Lower leg skin (tissue), 4 donors: ENCODE measurements at regions not wholly inside any gene's neighbourhood (a gene's known extent, or its start where the extent isn't known, plus 50 kb on each side); places are given as distances from the start of the nearest gene placed in this dataset.
"Not testable (repeated sequence)": the region's sequence is repeated elsewhere in the genome, so short reads cannot be mapped to it uniquely, and the experiment has no call there.

ENCODE experiments used
- DNase-seq, 2 donors: peaks; one replicate each; pipeline ENCODE4 v3.0.0-alpha.2; 2019; ENCODE audit warnings: low spot score in 2 of 2
- H3K4me3 ChIP-seq: fragments of 200-600 bp; sonication (generic); 2 replicates; pipeline ENCODE4 v1.5.1; 2017; ENCODE audit warnings: mild to moderate bottlenecking, low read depth; ENCODE audit not compliant: poor library complexity, severe bottlenecking
- POLR2A ChIP-seq, 2 donors: fragments of 450-650 bp; IDR thresholded peaks; one replicate each; pipeline ENCODE4 v1.6.1; 2016 to 2017; ENCODE audit warnings: antibody characterized with exemption in 2 of 2, mild to moderate bottlenecking in 1 of 2, moderate library complexity in 1 of 2
- WGBS, 2 donors: methylation state at CpG; one replicate each; pipeline ENCODE4 v1.1.5; 2018; 5-methylcytosine and 5-hydroxymethylcytosine counted together
- intact Hi-C: fragments of 100-400 bp; cut with DNase I; formaldehyde crosslinking; loops from one replicate; pipeline ENCODE4 v1.15.0; 2023; ENCODE audit warnings: low total_unique reads
- TF ChIP-seq, protein P1 (sequence below), 3 donors: fragments of 450-650 bp; IDR thresholded peaks; one replicate each; pipeline ENCODE4 v1.5.1; 2016; ENCODE audit warnings: antibody characterized with exemption in 3 of 3, mild to moderate bottlenecking in 3 of 3, moderate library complexity in 2 of 3

DNA sequence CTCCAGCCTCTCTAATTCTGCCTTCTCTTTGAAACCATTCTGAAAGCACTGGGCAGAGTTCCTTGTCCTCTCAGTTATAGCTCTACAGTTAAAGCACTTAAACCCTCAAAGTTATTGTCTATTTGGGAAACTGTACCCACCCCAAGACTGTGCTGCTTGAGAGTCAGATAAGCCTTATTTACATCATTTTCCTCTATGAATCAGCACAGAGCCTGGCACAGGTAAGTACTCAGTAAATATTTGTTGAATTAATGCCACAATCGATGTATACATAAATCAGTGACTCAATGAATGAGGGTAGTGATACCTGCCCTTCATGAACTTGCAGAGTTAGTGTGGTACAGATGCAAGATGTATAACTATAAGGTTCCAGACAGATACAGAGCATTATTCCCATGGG, 549.4 kb upstream of the KLF4 start:
- WGBS, 2 donors, result 73 to 81% methylated on average over 1 of the region's 1 CpG
- TF ChIP-seq, protein P1, sequence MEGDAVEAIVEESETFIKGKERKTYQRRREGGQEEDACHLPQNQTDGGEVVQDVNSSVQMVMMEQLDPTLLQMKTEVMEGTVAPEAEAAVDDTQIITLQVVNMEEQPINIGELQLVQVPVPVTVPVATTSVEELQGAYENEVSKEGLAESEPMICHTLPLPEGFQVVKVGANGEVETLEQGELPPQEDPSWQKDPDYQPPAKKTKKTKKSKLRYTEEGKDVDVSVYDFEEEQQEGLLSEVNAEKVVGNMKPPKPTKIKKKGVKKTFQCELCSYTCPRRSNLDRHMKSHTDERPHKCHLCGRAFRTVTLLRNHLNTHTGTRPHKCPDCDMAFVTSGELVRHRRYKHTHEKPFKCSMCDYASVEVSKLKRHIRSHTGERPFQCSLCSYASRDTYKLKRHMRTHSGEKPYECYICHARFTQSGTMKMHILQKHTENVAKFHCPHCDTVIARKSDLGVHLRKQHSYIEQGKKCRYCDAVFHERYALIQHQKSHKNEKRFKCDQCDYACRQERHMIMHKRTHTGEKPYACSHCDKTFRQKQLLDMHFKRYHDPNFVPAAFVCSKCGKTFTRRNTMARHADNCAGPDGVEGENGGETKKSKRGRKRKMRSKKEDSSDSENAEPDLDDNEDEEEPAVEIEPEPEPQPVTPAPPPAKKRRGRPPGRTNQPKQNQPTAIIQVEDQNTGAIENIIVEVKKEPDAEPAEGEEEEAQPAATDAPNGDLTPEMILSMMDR (IDR thresholded peaks at IDR 0.05), result no peak
- no peak for TF ChIP-seq POLR2A (IDR thresholded peaks at IDR 0.05)
- DNase-seq, result no peak
- intact Hi-C loops, result no loop called here
- no peak overlapping the region for H3K4me3 ChIP-seq

DNA sequence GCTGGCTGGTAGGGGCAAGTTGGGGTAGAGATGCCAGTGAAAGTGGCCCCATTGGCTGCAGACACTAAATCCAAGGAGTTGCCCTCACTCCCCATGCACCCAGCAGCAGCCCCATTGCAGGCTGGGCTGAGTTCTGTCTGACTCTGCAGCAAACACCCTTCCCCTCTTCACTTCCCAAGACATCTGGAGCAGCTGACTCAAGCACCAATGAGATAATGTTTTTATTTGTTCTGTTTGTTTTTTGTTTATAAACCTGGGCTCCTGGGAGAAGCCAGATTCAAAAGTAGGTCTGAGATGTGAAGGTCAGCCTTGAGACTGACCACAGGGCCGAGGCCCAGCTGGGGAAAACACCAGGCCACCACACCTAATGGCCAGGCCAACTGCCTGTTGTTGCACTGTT, 545.9 kb upstream of the KLF4 start:
- intact Hi-C loops, result no loop called here
- 50 to 79% methylated on average over 1 of the region's 1 CpG for WGBS, 2 donors

DNA sequence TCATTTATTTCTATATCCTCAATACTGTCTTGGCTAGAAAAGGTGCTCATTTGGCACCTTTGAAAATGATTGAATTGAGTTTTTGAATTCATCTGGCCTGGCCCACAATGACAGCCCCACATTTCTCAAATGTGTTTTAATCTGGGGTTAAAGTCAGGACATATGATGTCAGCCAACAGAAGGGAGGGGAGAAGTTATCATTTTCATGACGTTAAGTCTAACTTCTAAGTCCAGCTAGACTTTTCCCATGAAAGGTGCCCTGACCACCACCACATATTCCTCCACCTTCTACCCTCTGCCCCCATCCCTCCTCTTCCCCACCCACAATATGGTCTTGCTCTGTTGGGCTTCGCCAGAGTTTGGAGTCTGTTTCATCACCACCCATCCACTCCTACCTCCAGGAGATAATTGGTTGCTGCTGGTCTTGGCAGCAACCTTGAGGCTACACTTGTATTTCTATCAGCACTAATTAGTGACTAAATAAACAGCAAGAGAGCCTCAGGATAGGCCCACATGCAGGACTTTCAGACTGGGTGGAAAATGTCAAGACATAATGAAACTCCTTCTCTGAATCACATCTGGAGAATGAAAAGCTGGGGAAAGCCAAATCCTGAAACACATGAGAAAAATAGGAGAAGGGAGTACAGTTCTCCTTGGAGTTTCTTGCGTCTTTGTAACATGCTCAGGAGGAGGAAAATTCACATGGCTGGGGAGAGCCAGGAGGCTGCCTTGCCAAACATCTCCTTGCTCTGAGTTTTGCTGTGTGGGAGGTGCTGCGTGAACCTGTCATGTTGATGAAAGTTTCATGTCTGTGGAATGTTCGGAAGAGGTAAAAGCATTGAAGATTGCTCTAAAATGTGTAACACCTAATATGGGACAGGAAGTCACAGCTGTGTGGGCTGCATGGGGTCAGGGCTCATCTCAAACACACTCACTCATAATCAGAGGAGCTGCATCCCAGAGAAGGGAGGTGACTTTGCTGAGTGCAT, 544.7 kb upstream of the KLF4 start:
- DNase-seq, result no peak
- TF ChIP-seq, protein P1 (IDR thresholded peaks at IDR 0.05), result no peak
- TF ChIP-seq POLR2A (IDR thresholded peaks at IDR 0.05), result no peak
- WGBS, 2 donors, result 60 to 62% methylated on average over 5 of the region's 5 CpGs
- no peak overlapping the region for H3K4me3 ChIP-seq
- intact Hi-C loops, result no loop called here

More for the DNA sequence above, 545.9 kb upstream of the KLF4 start:
- no peak overlapping the region for H3K4me3 ChIP-seq
- DNase-seq, result no peak
- no peak for TF ChIP-seq POLR2A (IDR thresholded peaks at IDR 0.05)
- TF ChIP-seq, protein P1 (IDR thresholded peaks at IDR 0.05), result no peak

DNA sequence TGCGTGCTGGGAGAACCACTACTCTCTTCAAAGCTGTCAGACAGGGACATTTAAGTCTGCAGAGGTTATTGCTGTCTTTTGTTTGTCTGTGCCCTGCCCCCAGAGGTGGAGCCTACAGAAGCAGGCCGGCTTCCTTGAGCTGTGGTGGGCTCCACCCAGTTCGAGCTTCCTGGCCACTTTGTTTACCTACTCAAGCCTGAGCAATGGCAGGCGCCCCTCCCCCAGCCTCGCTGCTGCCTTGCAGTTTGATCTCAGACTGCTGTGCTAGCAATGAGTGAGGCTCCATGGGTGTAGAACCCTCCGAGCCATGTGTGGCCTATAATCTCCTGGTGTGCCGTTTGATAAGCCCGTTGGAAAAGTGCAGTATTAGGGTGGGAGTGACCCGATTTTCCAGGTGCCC, 542.5 kb upstream of the KLF4 start:
- H3K4me3 ChIP-seq, intact Hi-C loops, DNase-seq: not testable (repeated sequence)
- 86 to 87% methylated on average over 9 of the region's 9 CpGs for WGBS, 2 donors

DNA sequence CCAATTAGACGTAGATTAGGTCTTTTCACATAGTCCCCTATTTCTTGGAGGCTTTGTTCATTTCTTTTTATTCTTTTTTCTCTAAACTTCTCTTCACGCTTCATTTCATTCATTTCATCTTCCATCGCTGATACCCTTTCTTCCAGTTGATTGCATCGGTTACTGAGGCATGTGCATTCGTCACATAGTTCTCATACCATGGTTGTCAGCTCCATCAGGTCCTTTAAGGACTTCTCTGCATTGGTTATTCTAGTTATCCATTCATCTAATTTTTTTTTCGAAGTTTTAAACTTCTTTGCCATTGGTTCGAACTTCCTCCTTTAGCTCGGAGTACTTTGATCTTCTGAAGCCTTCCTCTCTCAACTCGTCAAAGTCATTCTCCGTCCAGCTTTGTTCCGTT, 541.7 kb upstream of the KLF4 start:
- DNase-seq, H3K4me3 ChIP-seq, intact Hi-C loops: not testable (repeated sequence)
- WGBS, 2 donors, result 97 to 98% methylated on average over 11 of the region's 11 CpGs

DNA sequence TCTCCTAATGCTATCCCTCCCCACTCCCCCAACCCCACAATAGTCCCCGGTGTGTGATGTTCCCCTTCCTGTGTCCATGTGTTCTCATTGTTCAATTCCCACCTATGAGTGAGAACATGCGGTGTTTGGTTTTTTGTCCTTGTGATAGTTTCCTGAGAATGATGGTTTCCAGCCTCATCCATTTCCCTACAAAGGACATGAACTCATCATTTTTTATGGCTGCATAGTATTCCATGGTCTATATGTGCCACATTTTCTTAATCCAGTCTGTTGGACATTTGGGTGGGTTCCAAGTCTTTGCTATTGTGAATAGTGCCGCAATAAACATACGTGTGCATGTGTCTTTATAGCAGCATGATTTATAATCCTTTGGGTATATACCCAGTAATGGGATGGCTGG, 537.1 kb upstream of the KLF4 start:
- intact Hi-C loops, DNase-seq, H3K4me3 ChIP-seq: not testable (repeated sequence)
- WGBS, 2 donors, result 97 to 99% methylated on average over 4 of the region's 4 CpGs

DNA sequence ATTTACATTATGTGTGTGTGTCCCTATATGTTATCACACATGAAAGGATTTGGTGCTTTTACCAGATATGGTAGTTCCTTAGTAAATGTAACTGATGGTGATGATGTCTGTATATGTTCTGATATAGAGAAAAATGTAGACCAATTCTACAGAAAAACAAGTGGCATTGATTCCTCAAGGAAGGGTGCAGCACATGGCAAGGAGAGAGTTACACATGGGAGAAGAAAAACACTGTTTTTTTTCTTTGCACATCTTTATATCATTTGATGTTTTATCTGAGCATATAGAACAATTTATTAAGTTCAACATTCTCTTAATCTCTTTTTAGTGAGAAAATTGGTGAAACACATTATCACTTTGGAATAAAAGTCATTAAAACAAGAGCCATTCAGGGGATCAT, 535.0 kb upstream of the KLF4 start:
- TF ChIP-seq, protein P1 (IDR thresholded peaks at IDR 0.05), result no peak
- no peak for TF ChIP-seq POLR2A (IDR thresholded peaks at IDR 0.05)
- no peak overlapping the region for H3K4me3 ChIP-seq
- DNase-seq, result no peak
- intact Hi-C loops, result no loop called here
